ENCODE measurements at regions not wholly inside any gene's neighbourhood (a gene's known extent, or its start where the extent isn't known, plus 50 kb on each side); places are given as distances from the start of the nearest gene placed in this dataset.

DNA sequence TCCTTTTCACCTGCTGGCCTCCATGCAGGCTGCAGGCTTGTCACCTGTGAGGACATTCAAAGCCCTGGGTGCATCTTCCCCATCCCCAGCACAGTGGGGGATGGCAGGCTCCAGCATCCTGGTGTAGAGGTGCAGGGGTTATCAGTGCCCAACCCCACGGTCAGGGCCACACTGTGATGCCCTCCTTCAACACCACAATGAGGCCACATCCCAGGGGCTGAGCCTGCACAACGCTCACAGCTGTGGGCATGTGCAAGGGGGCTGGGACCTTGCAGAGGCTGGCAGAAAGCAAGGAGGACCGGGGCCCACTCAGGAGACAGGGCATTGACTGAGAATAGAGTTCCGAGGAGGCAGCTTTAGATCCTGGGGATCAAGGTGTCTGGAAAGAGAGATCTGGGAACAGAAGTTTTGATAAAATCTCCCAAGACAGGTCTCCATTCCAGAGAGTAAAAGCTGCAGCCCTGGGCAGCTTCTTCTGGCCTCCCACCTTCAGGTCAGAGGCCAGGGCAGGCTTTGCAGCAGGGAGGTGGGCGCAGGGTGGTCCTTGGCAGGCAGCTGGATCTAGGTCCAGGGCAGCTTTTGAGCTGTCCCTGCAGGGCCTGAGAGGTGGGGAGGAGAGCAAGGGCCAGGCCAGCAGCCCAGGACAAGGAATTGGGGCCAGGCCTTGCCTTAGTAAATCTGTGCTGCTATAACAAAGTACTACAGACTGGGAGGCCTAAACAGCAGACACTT is 250.8 kb upstream of the B3GAT1 start (continued):
- TF ChIP-seq, protein P1, sequence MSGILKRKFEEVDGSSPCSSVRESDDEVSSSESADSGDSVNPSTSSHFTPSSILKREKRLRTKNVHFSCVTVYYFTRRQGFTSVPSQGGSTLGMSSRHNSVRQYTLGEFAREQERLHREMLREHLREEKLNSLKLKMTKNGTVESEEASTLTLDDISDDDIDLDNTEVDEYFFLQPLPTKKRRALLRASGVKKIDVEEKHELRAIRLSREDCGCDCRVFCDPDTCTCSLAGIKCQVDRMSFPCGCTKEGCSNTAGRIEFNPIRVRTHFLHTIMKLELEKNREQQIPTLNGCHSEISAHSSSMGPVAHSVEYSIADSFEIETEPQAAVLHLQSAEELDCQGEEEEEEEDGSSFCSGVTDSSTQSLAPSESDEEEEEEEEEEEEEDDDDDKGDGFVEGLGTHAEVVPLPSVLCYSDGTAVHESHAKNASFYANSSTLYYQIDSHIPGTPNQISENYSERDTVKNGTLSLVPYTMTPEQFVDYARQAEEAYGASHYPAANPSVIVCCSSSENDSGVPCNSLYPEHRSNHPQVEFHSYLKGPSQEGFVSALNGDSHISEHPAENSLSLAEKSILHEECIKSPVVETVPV (CRISPR knock-in tag; IDR thresholded peaks at IDR 0.05): no peak
- TF ChIP-seq RARB (CRISPR knock-in tag; IDR thresholded peaks at IDR 0.05): no peak
- TF ChIP-seq ZNF70 (CRISPR knock-in tag; IDR thresholded peaks at IDR 0.05): no peak
- TF ChIP-seq ZFP3 (CRISPR knock-in tag; IDR thresholded peaks at IDR 0.05): no peak
- no peak for TF ChIP-seq BACH2 (CRISPR knock-in tag; IDR thresholded peaks at IDR 0.05; ENCODE audit: borderline replicate concordance)
- TF ChIP-seq ZNF565 (CRISPR knock-in tag; conservative IDR thresholded peaks at IDR 0.05; ENCODE audit: low read depth): no peak

DNA sequence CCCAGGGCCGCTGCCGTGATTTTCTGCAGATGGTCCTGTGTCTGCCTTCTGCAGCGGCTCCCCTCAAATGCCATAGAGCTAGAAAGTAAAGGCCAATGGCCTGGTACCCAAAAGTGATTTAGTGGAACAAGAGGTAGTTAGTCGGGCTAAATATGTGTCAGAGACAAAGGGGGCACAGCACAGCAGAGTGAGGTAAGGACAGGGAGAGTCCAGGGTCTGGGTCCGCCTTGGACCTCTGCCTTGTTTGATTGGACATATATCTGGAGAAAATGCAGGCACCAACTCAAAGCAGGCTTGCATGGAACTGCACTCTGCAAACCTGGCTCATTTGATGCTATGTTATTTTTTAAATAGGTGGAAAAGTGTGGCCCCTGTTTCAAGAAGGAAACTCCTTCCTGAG is 249.6 kb upstream of the B3GAT1 start:
- no peak for ATAC-seq
- no peak for TF ChIP-seq ZNF70 (CRISPR knock-in tag; IDR thresholded peaks at IDR 0.05)
- no peak for TF ChIP-seq SNAI2 (CRISPR knock-in tag; IDR thresholded peaks at IDR 0.05)
- no peak for TF ChIP-seq CSDC2 (CRISPR knock-in tag; IDR thresholded peaks at IDR 0.05)
- no peak for TF ChIP-seq ARNTL (CRISPR knock-in tag; IDR thresholded peaks at IDR 0.05; ENCODE audit: borderline replicate concordance, low read depth)
- TF ChIP-seq, protein P2, sequence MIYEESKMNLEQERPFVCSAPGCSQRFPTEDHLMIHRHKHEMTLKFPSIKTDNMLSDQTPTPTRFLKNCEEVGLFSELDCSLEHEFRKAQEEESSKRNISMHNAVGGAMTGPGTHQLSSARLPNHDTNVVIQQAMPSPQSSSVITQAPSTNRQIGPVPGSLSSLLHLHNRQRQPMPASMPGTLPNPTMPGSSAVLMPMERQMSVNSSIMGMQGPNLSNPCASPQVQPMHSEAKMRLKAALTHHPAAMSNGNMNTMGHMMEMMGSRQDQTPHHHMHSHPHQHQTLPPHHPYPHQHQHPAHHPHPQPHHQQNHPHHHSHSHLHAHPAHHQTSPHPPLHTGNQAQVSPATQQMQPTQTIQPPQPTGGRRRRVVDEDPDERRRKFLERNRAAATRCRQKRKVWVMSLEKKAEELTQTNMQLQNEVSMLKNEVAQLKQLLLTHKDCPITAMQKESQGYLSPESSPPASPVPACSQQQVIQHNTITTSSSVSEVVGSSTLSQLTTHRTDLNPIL (CRISPR knock-in tag; IDR thresholded peaks at IDR 0.05; ENCODE audit: low read depth): no peak
- TF ChIP-seq, protein P3, sequence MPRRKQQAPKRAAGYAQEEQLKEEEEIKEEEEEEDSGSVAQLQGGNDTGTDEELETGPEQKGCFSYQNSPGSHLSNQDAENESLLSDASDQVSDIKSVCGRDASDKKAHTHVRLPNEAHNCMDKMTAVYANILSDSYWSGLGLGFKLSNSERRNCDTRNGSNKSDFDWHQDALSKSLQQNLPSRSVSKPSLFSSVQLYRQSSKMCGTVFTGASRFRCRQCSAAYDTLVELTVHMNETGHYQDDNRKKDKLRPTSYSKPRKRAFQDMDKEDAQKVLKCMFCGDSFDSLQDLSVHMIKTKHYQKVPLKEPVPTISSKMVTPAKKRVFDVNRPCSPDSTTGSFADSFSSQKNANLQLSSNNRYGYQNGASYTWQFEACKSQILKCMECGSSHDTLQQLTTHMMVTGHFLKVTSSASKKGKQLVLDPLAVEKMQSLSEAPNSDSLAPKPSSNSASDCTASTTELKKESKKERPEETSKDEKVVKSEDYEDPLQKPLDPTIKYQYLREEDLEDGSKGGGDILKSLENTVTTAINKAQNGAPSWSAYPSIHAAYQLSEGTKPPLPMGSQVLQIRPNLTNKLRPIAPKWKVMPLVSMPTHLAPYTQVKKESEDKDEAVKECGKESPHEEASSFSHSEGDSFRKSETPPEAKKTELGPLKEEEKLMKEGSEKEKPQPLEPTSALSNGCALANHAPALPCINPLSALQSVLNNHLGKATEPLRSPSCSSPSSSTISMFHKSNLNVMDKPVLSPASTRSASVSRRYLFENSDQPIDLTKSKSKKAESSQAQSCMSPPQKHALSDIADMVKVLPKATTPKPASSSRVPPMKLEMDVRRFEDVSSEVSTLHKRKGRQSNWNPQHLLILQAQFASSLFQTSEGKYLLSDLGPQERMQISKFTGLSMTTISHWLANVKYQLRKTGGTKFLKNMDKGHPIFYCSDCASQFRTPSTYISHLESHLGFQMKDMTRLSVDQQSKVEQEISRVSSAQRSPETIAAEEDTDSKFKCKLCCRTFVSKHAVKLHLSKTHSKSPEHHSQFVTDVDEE (CRISPR knock-in tag; IDR thresholded peaks at IDR 0.05): no peak
- TF ChIP-seq ISL1 (CRISPR knock-in tag; IDR thresholded peaks at IDR 0.05): no peak
- no peak for TF ChIP-seq ESRRG (CRISPR knock-in tag; IDR thresholded peaks at IDR 0.05)
- no peak for TF ChIP-seq BACH2 (CRISPR knock-in tag; IDR thresholded peaks at IDR 0.05; ENCODE audit: borderline replicate concordance)
- no peak for TF ChIP-seq ZNF8 (CRISPR knock-in tag; IDR thresholded peaks at IDR 0.05)
- no peak for TF ChIP-seq TCF4 (CRISPR knock-in tag; IDR thresholded peaks at IDR 0.05; ENCODE audit: borderline replicate concordance)
- no peak for TF ChIP-seq ZC3H10 (CRISPR knock-in tag; IDR thresholded peaks at IDR 0.05)

DNA sequence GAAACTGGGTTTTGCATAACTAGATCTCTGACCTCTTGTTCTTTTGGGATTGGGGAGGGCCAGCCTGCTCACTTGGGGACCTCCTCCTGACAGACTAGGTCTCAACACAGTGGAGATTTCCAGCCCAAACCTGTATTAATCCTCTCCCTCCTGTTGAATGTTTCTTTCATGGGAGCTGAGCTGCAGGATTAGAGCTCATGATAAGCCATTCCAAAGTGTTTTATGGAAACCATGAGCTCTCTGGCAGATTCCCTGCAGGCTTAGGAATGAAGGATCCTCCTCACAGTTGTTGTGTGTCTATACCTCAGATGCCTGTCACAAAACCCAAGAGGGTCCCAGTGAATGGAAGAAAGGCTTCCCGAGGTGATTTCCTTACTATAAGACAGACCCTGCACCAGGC is 248.4 kb upstream of the B3GAT1 start:
- TF ChIP-seq RARB (CRISPR knock-in tag; IDR thresholded peaks at IDR 0.05): no peak
- TF ChIP-seq GLIS3 (CRISPR knock-in tag; IDR thresholded peaks at IDR 0.05): no peak
- no peak for TF ChIP-seq ZFP3 (CRISPR knock-in tag; IDR thresholded peaks at IDR 0.05)
- TF ChIP-seq SNAI2 (CRISPR knock-in tag; IDR thresholded peaks at IDR 0.05): no peak
- TF ChIP-seq, protein P4, sequence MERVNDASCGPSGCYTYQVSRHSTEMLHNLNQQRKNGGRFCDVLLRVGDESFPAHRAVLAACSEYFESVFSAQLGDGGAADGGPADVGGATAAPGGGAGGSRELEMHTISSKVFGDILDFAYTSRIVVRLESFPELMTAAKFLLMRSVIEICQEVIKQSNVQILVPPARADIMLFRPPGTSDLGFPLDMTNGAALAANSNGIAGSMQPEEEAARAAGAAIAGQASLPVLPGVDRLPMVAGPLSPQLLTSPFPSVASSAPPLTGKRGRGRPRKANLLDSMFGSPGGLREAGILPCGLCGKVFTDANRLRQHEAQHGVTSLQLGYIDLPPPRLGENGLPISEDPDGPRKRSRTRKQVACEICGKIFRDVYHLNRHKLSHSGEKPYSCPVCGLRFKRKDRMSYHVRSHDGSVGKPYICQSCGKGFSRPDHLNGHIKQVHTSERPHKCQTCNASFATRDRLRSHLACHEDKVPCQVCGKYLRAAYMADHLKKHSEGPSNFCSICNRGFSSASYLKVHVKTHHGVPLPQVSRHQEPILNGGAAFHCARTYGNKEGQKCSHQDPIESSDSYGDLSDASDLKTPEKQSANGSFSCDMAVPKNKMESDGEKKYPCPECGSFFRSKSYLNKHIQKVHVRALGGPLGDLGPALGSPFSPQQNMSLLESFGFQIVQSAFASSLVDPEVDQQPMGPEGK (CRISPR knock-in tag; IDR thresholded peaks at IDR 0.05; ENCODE audit: borderline replicate concordance): no peak
- TF ChIP-seq BACH2 (CRISPR knock-in tag; IDR thresholded peaks at IDR 0.05; ENCODE audit: borderline replicate concordance): no peak
- TF ChIP-seq ESRRG (CRISPR knock-in tag; IDR thresholded peaks at IDR 0.05): no peak
- no peak for TF ChIP-seq PPARA (CRISPR knock-in tag; IDR thresholded peaks at IDR 0.05; ENCODE audit: borderline replicate concordance)
- no peak for TF ChIP-seq TCF4 (CRISPR knock-in tag; IDR thresholded peaks at IDR 0.05; ENCODE audit: borderline replicate concordance)
- TF ChIP-seq, protein P5, sequence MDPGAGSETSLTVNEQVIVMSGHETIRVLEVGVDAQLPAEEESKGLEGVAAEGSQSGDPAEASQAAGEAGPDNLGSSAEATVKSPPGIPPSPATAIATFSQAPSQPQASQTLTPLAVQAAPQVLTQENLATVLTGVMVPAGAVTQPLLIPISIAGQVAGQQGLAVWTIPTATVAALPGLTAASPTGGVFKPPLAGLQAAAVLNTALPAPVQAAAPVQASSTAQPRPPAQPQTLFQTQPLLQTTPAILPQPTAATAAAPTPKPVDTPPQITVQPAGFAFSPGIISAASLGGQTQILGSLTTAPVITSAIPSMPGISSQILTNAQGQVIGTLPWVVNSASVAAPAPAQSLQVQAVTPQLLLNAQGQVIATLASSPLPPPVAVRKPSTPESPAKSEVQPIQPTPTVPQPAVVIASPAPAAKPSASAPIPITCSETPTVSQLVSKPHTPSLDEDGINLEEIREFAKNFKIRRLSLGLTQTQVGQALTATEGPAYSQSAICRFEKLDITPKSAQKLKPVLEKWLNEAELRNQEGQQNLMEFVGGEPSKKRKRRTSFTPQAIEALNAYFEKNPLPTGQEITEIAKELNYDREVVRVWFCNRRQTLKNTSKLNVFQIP (CRISPR knock-in tag; IDR thresholded peaks at IDR 0.05; ENCODE audit: borderline replicate concordance, low read depth): no peak
- TF ChIP-seq ZFP30 (CRISPR knock-in tag; IDR thresholded peaks at IDR 0.05): no peak
- no peak for TF ChIP-seq ARNTL (CRISPR knock-in tag; IDR thresholded peaks at IDR 0.05; ENCODE audit: borderline replicate concordance, low read depth)
- TF ChIP-seq TOX (CRISPR knock-in tag; IDR thresholded peaks at IDR 0.05; ENCODE audit: borderline replicate concordance): no peak
- TF ChIP-seq, protein P1 (CRISPR knock-in tag; IDR thresholded peaks at IDR 0.05): no peak
- TF ChIP-seq ZC3H10 (CRISPR knock-in tag; IDR thresholded peaks at IDR 0.05): no peak
- no peak for ATAC-seq
